ENCODE measurements at regions not wholly inside any gene's neighbourhood (a gene's known extent, or its start where the extent isn't known, plus 50 kb on each side); places are given as distances from the start of the nearest gene placed in this dataset.
"Not testable (repeated sequence)": the region's sequence is repeated elsewhere in the genome, so short reads cannot be mapped to it uniquely, and the experiment has no call there.

DNA sequence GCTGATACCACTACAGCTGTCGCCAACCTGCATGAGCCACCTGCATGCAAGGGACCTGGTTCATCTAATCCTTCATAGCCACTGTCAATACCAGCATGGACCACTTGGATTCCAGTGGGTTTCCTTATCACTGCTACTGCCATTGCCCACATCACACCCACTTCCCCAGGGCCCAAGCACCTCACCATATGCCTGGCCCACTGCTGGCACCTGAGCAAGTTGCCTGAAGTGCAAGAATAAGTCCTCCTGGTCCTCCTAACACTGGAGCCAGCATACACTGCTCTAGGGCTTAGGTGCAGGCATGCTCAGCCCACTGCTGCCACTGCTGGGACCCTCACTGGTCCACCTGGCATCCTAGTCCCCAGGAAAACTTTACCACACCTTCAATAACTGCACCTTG lies 1136.8 kb upstream of the ADGRL4 start:
- peaks cover 7% of the 10 kb centered on the region; the same call in 1 of the 2 replicates for H3K9me3 ChIP-seq (ENCODE audit: low read length)
- ChIA-PET POLR2A (no interaction called here), CTCF (ENCODE audit: unreplicated experiment) (no interaction called here)
- no peak overlapping the region for H3K4me2 ChIP-seq (ENCODE audit: low read length)
- H3K27ac ChIP-seq (ENCODE audit: low read depth, low read length, poor library complexity, severe bottlenecking) = no peak overlapping the region
- no peak overlapping the region for H2AFZ ChIP-seq (ENCODE audit: low read length)
- no peak for DNase-seq (ENCODE audit: low spot score)
- H3K9me2 ChIP-seq (ENCODE audit: insufficient read depth, low read length) = no peaks in the 10 kb centered on the region
- TF ChIP-seq, protein P1, sequence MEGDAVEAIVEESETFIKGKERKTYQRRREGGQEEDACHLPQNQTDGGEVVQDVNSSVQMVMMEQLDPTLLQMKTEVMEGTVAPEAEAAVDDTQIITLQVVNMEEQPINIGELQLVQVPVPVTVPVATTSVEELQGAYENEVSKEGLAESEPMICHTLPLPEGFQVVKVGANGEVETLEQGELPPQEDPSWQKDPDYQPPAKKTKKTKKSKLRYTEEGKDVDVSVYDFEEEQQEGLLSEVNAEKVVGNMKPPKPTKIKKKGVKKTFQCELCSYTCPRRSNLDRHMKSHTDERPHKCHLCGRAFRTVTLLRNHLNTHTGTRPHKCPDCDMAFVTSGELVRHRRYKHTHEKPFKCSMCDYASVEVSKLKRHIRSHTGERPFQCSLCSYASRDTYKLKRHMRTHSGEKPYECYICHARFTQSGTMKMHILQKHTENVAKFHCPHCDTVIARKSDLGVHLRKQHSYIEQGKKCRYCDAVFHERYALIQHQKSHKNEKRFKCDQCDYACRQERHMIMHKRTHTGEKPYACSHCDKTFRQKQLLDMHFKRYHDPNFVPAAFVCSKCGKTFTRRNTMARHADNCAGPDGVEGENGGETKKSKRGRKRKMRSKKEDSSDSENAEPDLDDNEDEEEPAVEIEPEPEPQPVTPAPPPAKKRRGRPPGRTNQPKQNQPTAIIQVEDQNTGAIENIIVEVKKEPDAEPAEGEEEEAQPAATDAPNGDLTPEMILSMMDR (conservative IDR thresholded peaks at IDR 0.05; ENCODE audit: low read length) = no peak
- TF ChIP-seq EZH2phosphoT487 (IDR thresholded peaks at IDR 0.05; ENCODE audit: borderline replicate concordance, low read depth, low read length) = no peak
- H3K4me3 ChIP-seq (ENCODE audit: low read depth, low read length, poor library complexity, severe bottlenecking) = no peak overlapping the region
- BruUV-seq (replicated peaks) = no TSS peak
- intact Hi-C loops (cut with micrococcal nuclease; ENCODE audit: unreplicated experiment) = no loop called here
- H3K4me1 ChIP-seq (ENCODE audit: insufficient read depth, low read length, poor library complexity, severe bottlenecking) = no peaks in the 10 kb centered on the region
- no peaks in the 10 kb centered on the region for H4K20me1 ChIP-seq (ENCODE audit: insufficient read depth, low read length)
- no peaks in the 10 kb centered on the region for H3K79me2 ChIP-seq (ENCODE audit: insufficient read depth, low read depth, low read length)
- H3K36me3 ChIP-seq (ENCODE audit: insufficient read depth, low read length) = no peaks in the 10 kb centered on the region

- H3K4me3 ChIP-seq (ENCODE audit: low read depth, low read length, poor library complexity, severe bottlenecking); intact Hi-C loops (cut with micrococcal nuclease; ENCODE audit: unreplicated experiment); DNase-seq (ENCODE audit: low spot score); H4K20me1 ChIP-seq (ENCODE audit: insufficient read depth, low read length); H2AFZ ChIP-seq (ENCODE audit: low read length); H3K4me2 ChIP-seq (ENCODE audit: low read length); BruUV-seq (replicated peaks); H3K36me3 ChIP-seq (ENCODE audit: insufficient read depth, low read length); H3K79me2 ChIP-seq (ENCODE audit: insufficient read depth, low read depth, low read length); POLR2A ChIA-PET; H3K4me1 ChIP-seq (ENCODE audit: insufficient read depth, low read length, poor library complexity, severe bottlenecking); H3K27ac ChIP-seq (ENCODE audit: low read depth, low read length, poor library complexity, severe bottlenecking); CTCF ChIA-PET (ENCODE audit: unreplicated experiment); H3K9me3 ChIP-seq (ENCODE audit: low read length); H3K9me2 ChIP-seq (ENCODE audit: insufficient read depth, low read length): not testable (repeated sequence)
These were observed 1131.5 kb upstream of the ADGRL4 start for GRCh38 chr1:80137946-80138602.

DNA sequence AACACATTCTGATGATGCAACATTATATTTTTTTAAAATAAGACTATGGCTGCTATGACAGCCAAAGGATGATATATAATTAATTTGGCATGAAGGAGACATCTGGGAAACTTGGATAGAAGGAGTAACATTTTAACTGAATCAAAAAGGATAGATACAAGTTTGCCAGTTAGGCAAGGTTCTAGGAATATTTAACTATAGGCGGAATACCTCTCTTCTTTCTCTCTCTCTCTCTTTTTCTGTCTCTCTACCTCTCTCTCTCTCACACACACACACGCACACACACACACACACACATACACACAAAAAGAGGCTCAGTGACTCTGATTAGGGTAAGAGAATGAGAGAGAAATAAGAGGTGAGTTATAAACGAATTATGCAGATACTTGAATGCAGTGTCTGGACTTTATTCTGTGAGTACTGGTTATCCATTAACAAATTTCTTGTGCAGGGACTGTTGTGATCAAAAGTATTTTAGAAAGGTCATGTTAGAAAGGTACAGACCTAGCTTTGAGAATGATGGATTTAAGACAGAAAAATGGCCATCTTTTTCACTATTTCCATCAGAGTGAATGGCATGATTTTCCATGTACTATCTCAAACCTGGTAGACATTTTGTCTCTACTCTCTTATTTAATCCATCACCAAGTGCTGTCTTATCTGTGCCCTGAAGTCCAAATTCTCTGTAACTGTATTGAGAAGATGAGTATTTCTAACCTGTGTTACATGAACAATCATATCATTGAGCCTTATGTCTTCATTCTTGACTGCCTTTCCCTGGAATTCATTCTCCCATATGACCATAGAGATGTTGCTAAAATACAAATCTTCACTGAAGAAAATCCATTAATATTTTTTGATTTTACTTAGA lies 1106.9 kb upstream of the ADGRL4 start:
- ChIA-PET POLR2A (no interaction called here), CTCF (ENCODE audit: unreplicated experiment) (no interaction called here)
- Histone ChIP-seq H4K20me1 (ENCODE audit: insufficient read depth, low read length) (no peaks in the 10 kb centered on the region), H3K4me3 (ENCODE audit: low read depth, low read length, poor library complexity, severe bottlenecking) (no peak overlapping the region), H3K79me2 (ENCODE audit: insufficient read depth, low read depth, low read length) (no peaks in the 10 kb centered on the region), H3K4me1 (ENCODE audit: insufficient read depth, low read length, poor library complexity, severe bottlenecking) (no peaks in the 10 kb centered on the region), H2AFZ (ENCODE audit: low read length) (no peak overlapping the region), H3K9me3 (ENCODE audit: low read length) (peaks cover 14% of the 10 kb centered on the region; the same call in 1 of the 2 replicates), H3K4me2 (ENCODE audit: low read length) (no peak overlapping the region), H3K27ac (ENCODE audit: low read depth, low read length, poor library complexity, severe bottlenecking) (no peak overlapping the region), H3K9me2 (ENCODE audit: insufficient read depth, low read length) (no peaks in the 10 kb centered on the region), H3K36me3 (ENCODE audit: insufficient read depth, low read length) (no peaks in the 10 kb centered on the region)
- no TSS peak for BruUV-seq (replicated peaks)
- intact Hi-C loops (cut with micrococcal nuclease; ENCODE audit: unreplicated experiment) = no loop called here
- no peak for DNase-seq (ENCODE audit: low spot score)
- TF ChIP-seq, protein P1 (conservative IDR thresholded peaks at IDR 0.05; ENCODE audit: low read length) = no peak
- TF ChIP-seq EZH2phosphoT487 (IDR thresholded peaks at IDR 0.05; ENCODE audit: borderline replicate concordance, low read depth, low read length) = no peak
